GM19328 (cell line): ENCODE measurements at regions not wholly inside any gene's neighbourhood (a gene's known extent, or its start where the extent isn't known, plus 50 kb on each side); places are given as distances from the start of the nearest gene placed in this dataset.
"Not testable (repeated sequence)": the region's sequence is repeated elsewhere in the genome, so short reads cannot be mapped to it uniquely, and the experiment has no call there.

ENCODE experiments used
- ATAC-seq: cut with Tn5 transposase; IDR thresholded peaks from one replicate; pipeline ENCODE4 v1.9.1; 2021; ENCODE audit warnings: mild to moderate bottlenecking, moderate library complexity; ENCODE audit not compliant: unreplicated experiment

- no peak for ATAC-seq
Measured at GRCh38 chr4:110837896-110838450, 215.1 kb upstream of the PITX2 start.

- ATAC-seq: no peak
Measured at GRCh38 chr4:110840221-110840654, 217.4 kb upstream of the PITX2 start.

GRCh38 chr4:110848787-110849186, 225.9 kb upstream of the PITX2 start:
- ATAC-seq: no peak

GRCh38 chr4:110849461-110849860, 226.6 kb upstream of the PITX2 start:
- ATAC-seq: no peak

GRCh38 chr4:110850461-110851442, 227.9 kb upstream of the PITX2 start:
- ATAC-seq: no peak

GRCh38 chr4:110851989-110852388, 229.1 kb upstream of the PITX2 start:
- ATAC-seq: no peak

GRCh38 chr4:110852793-110853192, 229.9 kb upstream of the PITX2 start:
- ATAC-seq: no peak

GRCh38 chr4:110853242-110853641, 230.4 kb upstream of the PITX2 start:
- no peak for ATAC-seq

- ATAC-seq: no peak
Measured at GRCh38 chr4:110854021-110854678, 231.3 kb upstream of the PITX2 start.

- no peak for ATAC-seq
Measured at GRCh38 chr4:110860125-110860524, 237.2 kb upstream of the PITX2 start.

- ATAC-seq: no peak
Measured at GRCh38 chr4:110860901-110861300, 238.0 kb upstream of the PITX2 start.

GRCh38 chr4:110865611-110866259, 242.9 kb upstream of the PITX2 start:
- no peak for ATAC-seq

GRCh38 chr4:110867251-110867960, 244.5 kb upstream of the PITX2 start:
- peak; percentile 39 for ATAC-seq

GRCh38 chr4:110867981-110868720, 245.3 kb upstream of the PITX2 start:
- no peak for ATAC-seq

- ATAC-seq: no peak
Measured at GRCh38 chr4:110869114-110869513, 246.2 kb upstream of the PITX2 start.

- ATAC-seq: peak; percentile 74
Measured at GRCh38 chr4:110869862-110870572, 247.1 kb upstream of the PITX2 start.

GRCh38 chr4:110876214-110876613, 253.3 kb upstream of the PITX2 start:
- ATAC-seq: not testable (repeated sequence)

GRCh38 chr4:110876866-110877265, 254.0 kb upstream of the PITX2 start:
- ATAC-seq: no peak

- no peak for ATAC-seq
Measured at GRCh38 chr4:110877778-110878370, 255.0 kb upstream of the PITX2 start.
